HEK293 (cell line): ENCODE measurements at regions not wholly inside any gene's neighbourhood (a gene's known extent, or its start where the extent isn't known, plus 50 kb on each side); places are given as distances from the start of the nearest gene placed in this dataset.
A peak's percentile ranks its signal among the peaks of the same experiment; 100 is the strongest.

Experiments used
- GFI1B ChIP-seq: fragments of 450-650 bp; formaldehyde crosslinking; IDR thresholded peaks from 2 replicates; pipeline ENCODE4 v1.5.1; 2016; ENCODE audit warnings: missing biosample characterization, missing genetic modification characterization
- GLI2 ChIP-seq: fragments of 450-650 bp; formaldehyde crosslinking; IDR thresholded peaks from 2 replicates; pipeline ENCODE4; 2017; ENCODE audit warnings: missing biosample characterization, missing genetic modification characterization, low read depth, borderline replicate concordance
- HOXA7 ChIP-seq: sonication (generic); formaldehyde crosslinking; IDR thresholded peaks from 2 replicates; pipeline ENCODE4 v1.8.1; 2022; ENCODE audit warnings: missing genetic modification reagents, borderline replicate concordance
- KLF1 ChIP-seq: fragments of 450-650 bp; formaldehyde crosslinking; IDR thresholded peaks from 2 replicates; pipeline ENCODE4 v1.5.1; 2016; ENCODE audit warnings: missing biosample characterization, missing genetic modification characterization
- KLF10 ChIP-seq: fragments of 450-650 bp; IDR thresholded peaks from 2 replicates; pipeline ENCODE4 v1.5.1; 2018; ENCODE audit warnings: missing biosample characterization, mild to moderate bottlenecking, missing genetic modification characterization
- PBX3 ChIP-seq: sonication (generic); formaldehyde crosslinking; IDR thresholded peaks from 2 replicates; pipeline ENCODE4 v1.8.1; 2022; ENCODE audit warnings: mild to moderate bottlenecking, moderate library complexity, missing genetic modification reagents
- PRDM6 ChIP-seq: fragments of 450-650 bp; formaldehyde crosslinking; IDR thresholded peaks from 2 replicates; pipeline ENCODE4 v1.5.1; 2017; ENCODE audit warnings: missing biosample characterization, missing genetic modification characterization
- YY2 ChIP-seq: fragments of 450-650 bp; formaldehyde crosslinking; IDR thresholded peaks from 2 replicates; pipeline ENCODE4 v1.5.1; 2016; ENCODE audit warnings: missing biosample characterization, missing genetic modification characterization
- ZBTB17 ChIP-seq: fragments of 450-650 bp; formaldehyde crosslinking; IDR thresholded peaks from 2 replicates; pipeline ENCODE4 v1.5.1; 2016; ENCODE audit warnings: missing biosample characterization, missing genetic modification characterization
- ZBTB26 ChIP-seq: fragments of 450-650 bp; formaldehyde crosslinking; optimal IDR thresholded peaks from 2 replicates; pipeline ENCODE3; 2016; ENCODE audit warnings: missing biosample characterization, mild to moderate bottlenecking, missing genetic modification characterization
- ZBTB7A ChIP-seq: fragments of 450-650 bp; formaldehyde crosslinking; IDR thresholded peaks from 2 replicates; pipeline ENCODE4 v1.5.1; 2016; ENCODE audit warnings: low read depth, missing biosample characterization, missing genetic modification characterization
- ZFP41 ChIP-seq: fragments of 450-650 bp; formaldehyde crosslinking; IDR thresholded peaks from 2 replicates; pipeline ENCODE4 v1.5.1; 2016; ENCODE audit warnings: missing biosample characterization, missing genetic modification characterization, borderline replicate concordance
- ZIC2 ChIP-seq: fragments of 450-650 bp; formaldehyde crosslinking; IDR thresholded peaks from 2 replicates; pipeline ENCODE4 v1.5.1; 2016; ENCODE audit warnings: missing biosample characterization, missing genetic modification characterization
- ZNF10 ChIP-seq: fragments of 450-650 bp; formaldehyde crosslinking; IDR thresholded peaks from 2 replicates; pipeline ENCODE4 v1.5.1; 2017; ENCODE audit warnings: missing biosample characterization, missing genetic modification characterization
- ZNF157 ChIP-seq: fragments of 450-650 bp; formaldehyde crosslinking; IDR thresholded peaks from 2 replicates; pipeline ENCODE4 v1.5.1; 2016; ENCODE audit warnings: missing biosample characterization, missing genetic modification characterization
- ZNF292 ChIP-seq: fragments of 450-650 bp; formaldehyde crosslinking; IDR thresholded peaks from 2 replicates; pipeline ENCODE4 v1.5.1; 2016; ENCODE audit warnings: low read depth, missing biosample characterization, missing genetic modification characterization, borderline replicate concordance
- ZNF324 ChIP-seq: fragments of 450-650 bp; formaldehyde crosslinking; IDR thresholded peaks from 2 replicates; pipeline ENCODE4 v1.5.1; 2016; ENCODE audit warnings: missing biosample characterization, missing genetic modification characterization
- ZNF362 ChIP-seq: fragments of 450-650 bp; formaldehyde crosslinking; IDR thresholded peaks from 2 replicates; pipeline ENCODE4 v1.5.1; 2016; ENCODE audit warnings: missing biosample characterization, missing genetic modification characterization
- ZNF501 ChIP-seq: fragments of 450-650 bp; formaldehyde crosslinking; IDR thresholded peaks from 2 replicates; pipeline ENCODE4 v1.5.1; 2016; ENCODE audit warnings: missing biosample characterization, missing genetic modification characterization
- ZNF513 ChIP-seq: fragments of 450-650 bp; IDR thresholded peaks from 2 replicates; pipeline ENCODE4 v1.5.1; 2018; ENCODE audit warnings: missing biosample characterization, missing genetic modification characterization
- ZNF518A ChIP-seq: fragments of 450-650 bp; formaldehyde crosslinking; conservative IDR thresholded peaks from 2 replicates; pipeline ENCODE4 v1.5.1; 2016; ENCODE audit warnings: low read depth, missing biosample characterization, missing genetic modification characterization
- ZNF623 ChIP-seq: fragments of 450-650 bp; formaldehyde crosslinking; IDR thresholded peaks from 2 replicates; pipeline ENCODE4 v1.5.1; 2016; ENCODE audit warnings: missing biosample characterization, missing genetic modification characterization
- ZNF768 ChIP-seq: fragments of 450-650 bp; formaldehyde crosslinking; IDR thresholded peaks from 2 replicates; pipeline ENCODE4 v1.5.1; 2018; ENCODE audit warnings: missing biosample characterization, mild to moderate bottlenecking, missing genetic modification characterization
- ZSCAN4 ChIP-seq: fragments of 450-650 bp; formaldehyde crosslinking; IDR thresholded peaks from 2 replicates; pipeline ENCODE4 v1.5.1; 2017; ENCODE audit warnings: missing biosample characterization, missing genetic modification characterization
- ZXDB ChIP-seq: fragments of 450-650 bp; formaldehyde crosslinking; IDR thresholded peaks from 2 replicates; pipeline ENCODE4 v1.5.1; 2016; ENCODE audit warnings: missing biosample characterization, missing genetic modification characterization

GRCh38 chr6:26285143-26286134 lies 79.6 kb upstream of the BTN3A2 start (continued):
- peak; percentile 93 for TF ChIP-seq ZXDB
- no peak for TF ChIP-seq HOXA7 (CRISPR knock-in tag)
- peak; percentile 57; the same call in 1 of the 2 replicates for TF ChIP-seq GFI1B
- TF ChIP-seq ZNF324, result peak; percentile 89
- peak; percentile 49; the same call in 1 of the 2 replicates for TF ChIP-seq ZSCAN4
- no peak for TF ChIP-seq ZNF513 (tag by site-specific recombination)
- TF ChIP-seq PRDM6, result no peak; the same call in 1 of the 2 replicates
- peak; percentile 56; the same call in 1 of the 2 replicates for TF ChIP-seq ZNF518A (tag by site-specific recombination)
- TF ChIP-seq YY2 (tag by site-specific recombination), result 0 out of 2 replicates have a peak, but pooled peaks have one; percentile 26
- TF ChIP-seq ZBTB26, result peak; percentile 53
- peak; percentile 58; the same call in 1 of the 2 replicates for TF ChIP-seq ZNF768
- TF ChIP-seq ZFP41 (tag by site-specific recombination), result no peak
- TF ChIP-seq ZNF10 (tag by site-specific recombination), result peak; percentile 18; the same call in 1 of the 2 replicates
- peak; percentile 99 for TF ChIP-seq ZBTB17 (tag by site-specific recombination)
- TF ChIP-seq ZNF501 (tag by site-specific recombination), result peak; percentile 100
- peak; percentile 45; the same call in 1 of the 2 replicates for TF ChIP-seq PBX3 (CRISPR knock-in tag)
- 0 out of 2 replicates have a peak, but pooled peaks have one; percentile 17 for TF ChIP-seq GLI2 (tag by site-specific recombination)
- TF ChIP-seq KLF10, result peak; percentile 80
- peak; percentile 85 for TF ChIP-seq ZNF623 (tag by site-specific recombination)
- TF ChIP-seq ZNF362 (tag by site-specific recombination), result no peak
- no peak for TF ChIP-seq ZNF292 (tag by site-specific recombination)
- TF ChIP-seq ZIC2, result no peak
- peak; percentile 90 for TF ChIP-seq KLF1
- no peak for TF ChIP-seq ZBTB7A (tag by site-specific recombination)
- TF ChIP-seq ZNF157 (tag by site-specific recombination), result no peak
